ELF-1 (cell line): ENCODE measurements at regions not wholly inside any gene's neighbourhood (a gene's known extent, or its start where the extent isn't known, plus 50 kb on each side); places are given as distances from the start of the nearest gene placed in this dataset.
"Not testable (repeated sequence)": the region's sequence is repeated elsewhere in the genome, so short reads cannot be mapped to it uniquely, and the experiment has no call there.

Experiments
- DNase-seq: peaks from one replicate; pipeline ENCODE4 v3.0.0-alpha.2; 2016; ENCODE audit warnings: low read depth, low spot score

DNA sequence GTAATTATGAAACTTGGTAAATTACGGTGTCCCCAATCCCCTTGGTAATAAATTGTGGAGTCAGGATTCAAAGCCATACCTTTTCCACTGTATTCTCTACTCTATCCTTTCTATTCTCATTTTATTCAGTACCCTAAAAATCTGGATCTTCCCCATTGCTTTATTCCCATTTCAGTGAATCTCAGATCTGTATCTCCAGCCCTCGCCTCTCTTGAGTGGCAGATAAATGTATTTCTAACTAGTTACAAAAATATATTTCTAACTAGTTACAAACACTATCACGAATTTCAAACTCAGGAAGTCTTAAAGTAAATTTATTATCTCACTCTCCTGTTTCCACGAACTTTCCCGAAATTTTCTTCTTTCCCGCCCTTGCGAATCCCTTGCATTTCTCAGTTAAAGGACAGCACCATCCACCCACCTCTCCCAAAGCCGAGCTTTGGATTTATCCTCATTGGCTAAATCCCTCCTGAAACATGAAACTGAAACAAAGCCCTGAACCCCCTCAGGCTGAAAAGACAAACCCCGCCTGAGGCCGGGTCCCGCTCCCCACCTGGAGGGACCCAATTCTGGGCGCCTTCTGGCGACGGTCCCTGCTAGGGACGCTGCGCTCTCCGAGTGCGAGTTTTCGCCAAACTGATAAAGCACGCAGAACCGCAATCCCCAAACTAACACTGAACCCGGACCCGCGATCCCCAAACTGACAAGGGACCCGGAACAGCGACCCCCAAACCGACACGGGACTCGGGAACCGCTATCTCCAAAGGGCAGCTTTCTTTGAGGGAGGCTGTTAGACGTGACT is 164.3 kb upstream of the PABPC3 start:
- no peak for DNase-seq

DNA sequence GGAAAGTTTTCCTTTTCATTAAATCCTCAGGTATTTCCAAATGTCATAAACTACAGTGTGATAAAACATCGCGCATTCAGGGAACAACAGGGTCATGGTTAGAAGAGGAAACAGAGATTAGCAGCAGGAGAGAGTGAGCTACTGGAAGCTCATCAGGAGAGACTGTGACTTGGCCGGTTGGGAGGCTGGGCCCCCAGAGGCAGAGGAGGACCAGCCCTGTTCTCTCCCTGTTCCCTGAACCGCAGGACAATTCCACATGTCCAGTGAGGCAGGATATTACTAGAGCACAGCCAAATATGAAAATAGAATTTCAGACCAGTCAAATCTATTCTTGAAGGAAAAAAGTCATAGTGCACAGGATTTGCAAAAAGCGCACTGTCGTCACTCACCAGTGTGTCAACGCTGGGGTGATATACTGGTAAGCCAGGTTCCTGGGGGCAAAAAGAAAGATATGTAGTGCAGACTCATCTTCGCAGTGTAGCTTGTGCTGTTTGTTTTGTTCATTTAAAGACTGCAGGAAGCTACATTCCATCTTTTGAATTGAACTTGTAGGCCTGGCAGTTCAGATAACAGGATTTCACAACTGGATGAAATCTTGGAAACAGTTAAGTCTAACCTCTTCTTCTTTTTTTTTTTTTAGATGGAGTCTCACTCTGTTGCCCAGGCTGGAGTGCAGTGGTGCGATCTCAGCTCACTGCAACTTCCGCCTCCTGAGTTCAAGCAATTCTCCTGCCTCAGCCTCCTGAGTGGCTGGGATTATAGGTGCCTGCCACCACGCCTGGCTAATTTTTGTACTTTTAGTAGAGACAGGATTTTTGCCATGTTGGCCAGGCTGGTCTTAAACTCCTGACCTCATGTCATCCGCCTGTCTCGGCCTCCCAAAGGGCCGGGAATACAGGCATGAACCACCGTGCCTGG is 162.6 kb upstream of the PABPC3 start:
- DNase-seq: not testable (repeated sequence)

DNA sequence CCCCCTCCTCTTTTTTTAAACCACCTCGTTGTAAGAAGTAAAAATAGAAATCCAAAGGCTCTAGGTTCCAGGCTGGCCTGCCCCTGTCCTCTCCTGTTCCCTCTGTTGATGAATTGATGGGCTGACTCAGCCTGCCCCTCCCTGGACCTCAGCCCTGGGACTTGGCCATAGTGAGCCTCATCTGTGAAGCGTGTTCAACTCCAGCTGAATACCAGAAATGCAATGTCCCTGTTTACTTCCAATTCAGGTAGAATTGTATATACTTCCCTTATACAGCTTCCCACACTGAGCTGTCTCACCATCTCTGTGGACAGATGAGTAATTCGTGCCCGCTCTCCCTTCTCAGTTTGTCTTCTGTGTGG is 161.9 kb upstream of the PABPC3 start:
- not testable (repeated sequence) for DNase-seq

DNA sequence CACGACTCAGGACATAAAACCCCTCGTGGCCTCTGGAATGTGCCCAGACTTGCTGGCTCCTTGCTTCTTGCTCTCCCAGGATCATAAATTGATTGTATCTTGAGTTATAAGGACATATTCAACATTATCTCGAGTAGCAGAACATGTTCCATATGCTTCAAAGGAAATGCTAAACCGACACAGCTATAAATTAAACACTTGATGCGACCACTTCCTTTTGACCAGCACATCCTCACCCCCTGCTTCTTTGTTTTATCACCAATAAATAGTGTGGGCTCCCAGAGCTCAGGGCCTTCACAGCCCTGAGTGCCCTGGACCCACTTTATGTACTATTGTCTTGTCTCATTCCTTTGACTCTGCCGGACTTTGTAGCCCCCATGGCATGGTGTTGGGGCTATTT is 157.0 kb upstream of the PABPC3 start:
- DNase-seq: no peak

DNA sequence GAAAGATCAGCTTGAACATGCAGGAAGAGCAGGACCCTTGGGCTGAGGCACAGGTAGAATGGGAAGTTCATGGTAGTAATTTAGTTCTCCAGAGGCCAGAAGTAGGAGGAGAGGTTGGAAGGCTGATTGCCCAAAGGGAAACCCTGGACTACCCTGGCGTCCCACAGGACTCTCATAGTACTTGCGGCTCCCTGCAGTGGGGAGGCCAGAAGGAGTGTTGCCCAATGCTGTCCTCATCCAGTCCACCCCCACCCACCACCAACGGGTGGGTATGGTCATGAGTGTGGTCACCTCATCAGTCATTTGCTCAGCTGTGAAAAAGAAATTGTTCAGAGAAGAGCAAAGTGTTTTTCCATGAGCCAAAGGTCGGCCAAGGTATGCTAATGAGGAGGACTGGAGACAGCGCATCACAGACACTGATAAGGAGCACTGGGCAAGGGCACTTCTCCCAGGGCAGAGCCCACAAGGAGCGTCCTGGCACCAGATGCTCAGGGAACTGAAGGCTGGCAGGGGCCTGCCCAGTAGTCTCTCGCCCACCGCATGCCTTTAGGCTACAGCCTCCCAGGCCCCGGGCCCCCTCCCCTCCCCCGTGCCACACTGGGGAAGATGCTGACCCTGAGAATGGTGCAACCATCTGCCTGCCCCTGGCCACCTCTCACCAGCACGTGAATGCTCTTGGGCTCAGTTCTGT is 154.8 kb upstream of the PABPC3 start:
- DNase-seq: not testable (repeated sequence)

DNA sequence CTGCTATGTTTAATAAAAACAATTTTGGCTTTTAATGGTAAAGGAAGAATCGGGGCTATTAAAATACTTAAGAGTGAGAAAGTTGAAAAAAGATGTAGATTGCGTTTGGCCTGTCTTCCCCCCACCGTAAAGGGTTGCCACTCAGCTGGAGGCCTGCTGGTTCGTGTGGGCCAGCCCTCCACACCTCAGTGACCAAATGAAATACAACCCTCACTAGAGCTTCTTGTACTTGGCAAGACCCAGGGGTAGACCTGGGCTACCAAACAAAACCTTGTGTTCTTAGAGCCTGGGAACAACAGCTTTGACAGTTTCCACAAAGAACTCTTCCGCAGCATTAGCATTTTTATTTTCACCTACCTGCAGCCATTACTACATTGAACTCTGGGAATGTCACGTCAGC is 152.8 kb upstream of the PABPC3 start:
- no peak for DNase-seq

DNA sequence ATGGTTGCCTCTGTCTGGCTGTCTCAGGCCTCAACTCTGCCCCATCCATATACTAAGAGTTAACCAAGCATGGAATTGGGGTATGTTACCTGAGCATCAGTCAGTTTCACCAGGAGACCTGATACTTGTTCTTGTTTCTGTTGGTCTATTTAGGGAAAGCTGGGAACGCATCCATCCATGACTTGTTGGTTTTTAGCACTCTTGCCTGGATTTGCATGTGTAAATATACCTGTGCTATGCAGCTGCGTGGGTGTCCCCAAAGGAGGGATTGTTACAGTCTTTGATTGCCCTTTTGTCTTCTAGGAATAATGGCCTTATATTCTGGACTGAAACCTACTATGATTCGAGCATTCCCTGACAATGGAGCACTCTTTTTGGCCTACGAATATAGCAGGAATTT is 151.9 kb upstream of the PABPC3 start:
- not testable (repeated sequence) for DNase-seq

DNA sequence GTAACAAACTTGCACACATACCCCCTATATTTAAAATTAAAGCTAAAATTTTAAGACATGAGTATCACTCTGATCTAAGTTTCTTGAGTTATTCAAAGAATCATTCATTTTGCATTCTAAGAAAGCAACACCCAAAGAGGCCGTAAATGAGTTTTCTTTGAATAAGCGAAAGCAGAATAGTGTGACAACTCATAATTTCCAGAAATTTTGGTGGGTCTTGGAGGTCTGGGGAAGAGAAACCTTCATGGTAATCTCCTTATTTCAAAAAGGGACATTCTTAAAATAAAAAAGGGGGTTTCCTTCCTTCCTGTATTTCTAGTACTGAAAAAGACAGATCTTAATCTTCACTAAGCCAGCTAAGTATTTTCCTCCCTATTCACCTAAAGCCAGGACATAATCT is 147.0 kb upstream of the PABPC3 start:
- not testable (repeated sequence) for DNase-seq

DNA sequence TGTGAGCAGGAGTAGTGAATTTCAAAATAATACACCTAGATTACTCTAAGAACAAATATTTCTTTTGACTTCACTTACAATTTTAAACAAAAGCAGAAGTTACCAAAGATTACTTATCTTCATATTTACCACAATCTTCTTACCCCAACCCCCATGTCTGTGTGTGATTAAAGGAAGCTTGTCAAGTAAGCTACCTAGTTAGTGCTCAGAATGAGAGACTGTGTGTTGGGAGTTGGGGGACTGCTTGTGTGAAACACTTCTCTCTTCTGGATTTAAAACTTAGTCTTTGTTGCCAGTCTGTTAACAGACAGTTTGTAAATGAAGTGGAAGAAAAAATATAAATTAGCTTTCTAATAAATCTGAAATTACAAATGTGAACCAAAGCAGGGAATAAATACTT is 145.3 kb upstream of the PABPC3 start:
- DNase-seq: not testable (repeated sequence)

DNA sequence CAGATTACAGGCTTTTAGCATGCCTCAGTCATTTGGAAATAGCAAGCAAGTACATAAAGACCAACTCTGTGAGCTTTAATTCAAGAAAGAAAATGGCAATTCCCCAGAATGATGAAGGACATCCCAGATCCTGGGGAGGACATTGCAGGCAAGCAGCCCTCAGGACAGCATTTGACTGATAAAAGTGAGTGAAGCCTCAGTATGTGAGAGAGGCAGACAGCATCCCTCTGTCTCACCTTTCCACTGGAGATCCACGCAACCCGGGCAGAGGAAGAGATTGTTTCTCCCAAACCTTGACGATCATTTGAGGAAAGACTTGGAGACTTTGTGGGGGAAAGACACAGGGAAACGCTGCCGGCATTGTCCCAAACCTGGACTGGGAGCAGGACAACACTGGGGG is 128.0 kb upstream of the PABPC3 start:
- not testable (repeated sequence) for DNase-seq

DNA sequence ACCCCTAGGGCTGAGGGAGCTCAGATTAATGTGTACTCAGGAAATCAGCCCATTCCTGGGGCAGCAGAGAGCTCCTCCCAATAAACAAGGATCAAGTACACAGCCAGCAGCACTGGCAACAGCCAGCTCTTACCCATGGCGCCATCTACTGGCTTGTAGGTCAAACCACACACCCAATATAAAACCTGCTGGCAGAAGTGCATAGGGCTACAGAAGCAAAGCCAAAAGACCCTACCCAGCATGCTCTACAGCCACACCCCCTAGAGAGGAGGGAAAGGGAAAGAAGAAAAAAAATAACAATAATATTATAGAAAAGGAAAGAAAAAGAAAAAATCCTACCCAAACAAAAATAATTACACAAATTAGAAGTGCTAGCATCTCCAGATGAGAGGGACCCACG is 127.5 kb upstream of the PABPC3 start:
- peak; percentile 34 for DNase-seq

DNA sequence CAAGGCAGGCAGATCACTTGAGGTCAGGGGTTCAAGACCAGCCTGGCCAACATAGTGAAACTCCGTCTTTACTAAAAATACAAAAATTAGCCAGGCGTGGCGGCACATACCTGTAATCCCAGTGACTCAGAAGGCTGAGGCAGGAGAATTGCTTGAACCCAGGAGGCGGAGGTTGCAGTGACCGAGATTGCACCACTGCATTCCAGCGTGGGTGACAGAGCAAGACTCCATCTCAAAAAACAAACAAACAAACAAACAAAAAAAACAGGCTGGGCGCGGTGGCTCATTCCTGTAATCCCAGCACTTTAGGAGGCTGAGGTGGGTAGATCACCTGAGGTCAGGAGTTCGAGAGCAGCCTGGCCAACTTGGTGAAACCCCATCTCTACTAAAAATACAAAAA is 122.8 kb upstream of the PABPC3 start:
- DNase-seq: not testable (repeated sequence)

DNA sequence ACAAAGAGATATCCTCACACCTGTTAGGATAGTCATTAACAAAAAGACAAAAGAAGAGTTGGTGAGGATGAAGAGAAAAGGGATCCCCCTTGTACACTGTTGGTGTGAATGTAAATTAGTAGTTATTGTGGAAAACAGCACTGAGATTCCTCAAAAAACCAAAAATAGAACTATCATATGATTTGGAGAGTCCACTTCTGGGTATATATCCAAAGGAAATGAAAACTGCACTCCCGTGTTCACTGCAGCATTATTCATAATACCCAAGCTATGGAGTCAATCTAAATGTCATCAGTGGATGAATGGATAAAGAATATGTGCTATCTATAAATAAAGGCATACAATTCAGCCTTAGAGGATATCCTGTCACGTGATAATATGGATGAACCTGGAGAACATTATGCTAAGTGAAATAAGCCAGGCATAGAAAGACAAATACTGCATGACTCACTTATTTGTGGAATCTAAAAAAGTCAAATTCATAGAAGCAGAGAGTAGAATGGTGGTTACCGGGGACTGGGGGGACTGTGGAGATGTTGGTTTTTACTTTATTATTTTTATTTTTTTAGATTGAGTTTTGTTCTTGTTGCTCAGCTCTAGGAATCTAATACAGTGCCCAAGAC is 114.6 kb upstream of the PABPC3 start:
- DNase-seq: not testable (repeated sequence)

DNA sequence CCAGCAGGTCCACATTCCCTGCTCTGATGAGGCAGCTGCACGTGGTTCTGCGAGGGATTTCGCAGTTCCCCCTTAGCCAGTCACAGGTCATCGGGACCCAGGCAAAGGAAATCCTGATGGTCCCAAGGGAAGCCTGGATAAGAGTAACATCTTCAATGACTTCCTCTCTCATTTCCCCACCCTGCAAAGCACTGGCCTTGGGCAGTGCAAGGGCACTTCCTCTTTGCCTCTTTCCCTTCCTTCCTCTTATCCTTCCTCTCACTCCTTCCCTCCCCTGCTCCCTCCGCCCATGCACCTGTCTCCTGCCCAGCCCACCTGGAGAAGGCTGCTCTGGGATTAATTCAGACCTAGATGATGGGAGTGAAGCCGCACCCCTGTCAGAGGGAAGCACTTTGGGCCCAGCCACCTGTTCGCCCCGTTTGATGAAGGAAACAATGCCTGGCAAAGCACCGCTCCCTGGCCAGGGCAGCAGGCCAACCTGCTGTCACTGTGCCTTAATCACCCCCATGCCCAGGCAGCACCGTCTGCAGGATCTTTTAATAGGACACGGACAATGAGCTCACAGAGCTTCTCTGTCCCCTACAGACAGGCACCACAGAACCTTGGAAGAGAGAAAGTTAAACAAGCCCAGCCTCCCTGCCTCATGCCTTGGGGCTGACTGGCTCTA is 113.5 kb upstream of the PABPC3 start:
- no peak for DNase-seq

DNA sequence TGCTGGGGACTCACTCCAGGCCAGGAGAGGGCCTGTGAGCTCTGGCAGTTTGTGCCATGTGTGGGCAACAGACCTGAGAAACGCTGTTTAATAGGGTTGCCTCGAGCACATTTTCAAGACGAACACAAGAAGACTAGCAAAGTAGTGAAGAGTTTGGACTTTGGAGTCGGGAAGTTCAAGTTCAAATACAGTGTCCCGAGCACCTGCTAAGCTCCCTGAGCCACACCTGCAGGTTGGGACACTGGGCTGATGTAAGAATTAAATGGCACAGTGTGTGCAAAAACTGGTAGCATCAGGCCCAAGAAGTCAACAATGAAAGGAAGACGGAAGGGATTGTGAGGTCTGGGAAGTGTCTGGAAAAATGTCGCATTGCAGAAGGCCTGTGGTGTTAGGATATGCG is 112.8 kb upstream of the PABPC3 start:
- no peak for DNase-seq

DNA sequence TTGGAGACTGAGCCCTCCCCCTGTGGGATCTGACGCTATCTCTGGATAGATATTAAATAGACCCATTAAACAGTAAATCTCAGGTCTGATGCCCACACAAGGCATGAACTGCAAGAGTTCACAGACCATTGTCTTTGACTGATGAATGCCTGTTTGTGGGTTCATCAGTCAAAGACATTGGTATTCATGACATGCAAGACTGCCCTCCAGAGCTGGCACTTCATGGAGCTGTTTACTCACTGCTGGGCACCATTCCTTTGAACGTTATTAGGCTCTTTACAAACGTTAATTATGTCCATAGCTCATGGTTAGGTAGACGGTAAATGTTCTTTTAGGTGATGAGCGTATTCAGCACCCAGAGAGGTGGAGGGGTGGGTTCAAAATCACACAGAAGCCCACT is 111.8 kb upstream of the PABPC3 start:
- no peak for DNase-seq

DNA sequence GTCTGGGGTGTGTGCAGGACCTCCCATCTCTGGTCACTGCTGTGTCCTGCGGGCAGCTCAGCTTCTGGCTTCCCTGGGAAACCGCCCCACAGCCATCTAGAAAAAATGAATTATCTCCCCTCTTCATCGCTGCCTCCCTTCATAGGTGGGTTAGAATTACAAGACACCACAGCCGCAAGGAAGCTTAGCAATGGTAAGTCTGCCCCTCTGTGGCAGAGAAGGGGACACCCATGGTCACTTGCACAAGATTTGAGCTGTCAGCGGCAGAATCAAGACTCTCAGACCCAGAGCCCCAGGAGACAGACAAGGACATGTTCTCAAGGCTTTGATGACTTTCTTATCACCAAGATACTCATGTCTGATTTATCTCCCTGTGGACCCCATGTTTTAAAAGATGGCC is 110.8 kb upstream of the PABPC3 start:
- peak; percentile 59 for DNase-seq

DNA sequence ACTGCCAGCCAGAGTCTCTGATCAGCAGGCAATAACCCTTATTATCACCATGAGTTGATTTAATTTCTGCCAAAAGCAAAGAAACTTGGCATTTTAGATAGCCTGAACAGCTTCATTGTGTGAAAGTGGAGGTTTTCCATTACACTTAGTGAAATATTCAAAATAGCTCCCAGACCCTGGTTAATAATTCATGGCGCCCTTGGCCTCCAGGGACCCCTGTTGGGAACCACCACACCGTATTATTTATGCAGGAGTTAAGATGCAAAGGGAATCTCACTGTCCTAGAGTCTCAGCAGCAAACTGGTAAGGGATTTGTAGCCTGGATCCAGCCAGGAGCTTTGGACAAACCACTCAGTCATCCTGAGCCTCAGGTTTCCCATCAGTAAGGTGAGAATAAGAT is 110.0 kb upstream of the PABPC3 start:
- DNase-seq: no peak

DNA sequence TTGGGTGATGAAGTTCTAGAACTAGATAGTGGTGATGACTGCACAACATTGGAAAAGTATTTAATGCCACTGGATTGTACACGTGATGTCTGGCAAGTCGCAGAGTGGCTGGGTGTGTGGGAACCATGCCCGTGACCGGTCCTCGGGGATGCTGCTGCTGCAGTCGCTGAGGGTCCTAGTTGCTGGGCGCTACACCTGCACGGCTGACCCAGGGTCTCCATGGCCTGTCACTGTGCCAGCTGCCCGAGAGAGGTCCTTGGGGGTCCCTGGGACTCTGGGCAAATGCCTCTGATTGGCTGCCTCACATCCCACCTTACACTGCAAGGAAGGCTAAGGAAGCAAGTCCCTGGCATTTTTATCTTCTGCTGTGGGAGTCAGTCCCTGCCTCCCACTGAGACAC is 109.1 kb upstream of the PABPC3 start:
- DNase-seq: no peak

DNA sequence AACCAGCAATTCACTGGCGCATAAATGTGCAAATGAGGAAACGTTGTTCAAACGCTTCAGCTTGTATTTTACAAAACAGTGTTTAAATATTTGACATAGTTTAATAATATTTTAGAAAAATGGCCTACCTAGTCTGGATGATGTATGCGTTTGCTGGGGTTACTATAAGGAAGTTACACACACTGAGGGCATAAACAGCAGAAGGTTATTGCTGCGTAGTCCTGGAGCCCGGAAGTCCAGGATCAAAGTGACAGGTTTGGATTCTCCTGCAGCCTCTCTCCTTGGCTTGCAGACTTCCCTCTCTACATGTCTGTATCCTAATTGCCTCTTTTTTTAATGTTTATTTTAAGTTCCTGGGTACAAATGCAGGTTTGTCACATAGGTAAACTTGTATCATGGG is 106.0 kb upstream of the PABPC3 start:
- not testable (repeated sequence) for DNase-seq

DNA sequence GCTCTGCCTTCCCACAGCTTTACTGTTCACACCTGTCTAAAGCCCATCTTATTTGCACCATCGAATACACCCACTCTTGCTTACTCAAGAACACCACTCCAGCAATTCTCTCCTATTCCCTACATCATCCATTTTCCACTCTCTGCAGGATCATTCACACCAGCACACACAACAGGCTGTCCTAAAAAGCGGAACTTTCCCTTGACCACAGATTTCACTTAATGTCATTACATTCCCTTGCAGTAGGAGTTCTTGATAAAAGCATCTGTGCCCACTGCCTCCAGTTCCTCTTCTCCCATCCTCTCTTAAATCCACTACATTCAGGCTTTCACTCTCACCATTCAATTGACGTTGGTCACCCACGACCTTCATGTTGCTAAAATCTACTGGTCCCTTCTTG is 103.0 kb upstream of the PABPC3 start:
- not testable (repeated sequence) for DNase-seq
